Stimulated activated CD8-positive, alpha-beta memory T cell treated with anti-CD3 and anti-CD28 coated beads, Interleukin-7, amount 100 ng/mL, for 48 hours (primary cell): ENCODE measurements at regions not wholly inside any gene's neighbourhood (a gene's known extent, or its start where the extent isn't known, plus 50 kb on each side); places are given as distances from the start of the nearest gene placed in this dataset.
"Not testable (repeated sequence)": the region's sequence is repeated elsewhere in the genome, so short reads cannot be mapped to it uniquely, and the experiment has no call there.

Experiments
- DNase-seq, 2 donors: peaks; one replicate each; pipeline ENCODE4 v3.0.0-alpha.2; 2020; ENCODE audit warnings: low read depth in 1 of 2; ENCODE audit errors: extremely low read depth in 1 of 2

- no peak for DNase-seq
These were observed 105.9 kb downstream of the IL12A start for GRCh38 chr3:160094562-160094961.

DNA sequence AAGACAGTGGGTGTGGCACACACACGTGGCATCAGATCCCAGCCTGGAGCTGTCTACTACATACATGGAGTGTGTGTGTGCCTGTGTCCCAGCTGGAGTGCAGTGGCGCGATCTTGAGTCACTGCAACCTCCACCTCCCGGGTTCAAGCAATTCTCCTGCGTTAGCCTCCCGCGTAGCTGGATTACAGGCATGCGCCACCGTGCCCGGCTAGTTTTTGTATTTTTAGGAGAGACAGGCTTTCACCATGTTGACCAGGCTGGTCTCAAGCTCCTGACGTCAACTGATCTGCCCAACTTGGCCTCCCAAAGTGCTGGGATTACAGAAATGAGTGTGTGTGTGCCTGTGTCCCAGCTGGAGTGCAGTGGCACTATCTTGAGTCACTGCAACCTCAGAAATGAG lies 108.8 kb downstream of the IL12A start:
- no peak for DNase-seq

- DNase-seq = no peak
These were observed 109.8 kb downstream of the IL12A start for GRCh38 chr3:160098261-160098908.

- no peak for DNase-seq
These were observed 110.4 kb downstream of the IL12A start for GRCh38 chr3:160098926-160099626.

DNA sequence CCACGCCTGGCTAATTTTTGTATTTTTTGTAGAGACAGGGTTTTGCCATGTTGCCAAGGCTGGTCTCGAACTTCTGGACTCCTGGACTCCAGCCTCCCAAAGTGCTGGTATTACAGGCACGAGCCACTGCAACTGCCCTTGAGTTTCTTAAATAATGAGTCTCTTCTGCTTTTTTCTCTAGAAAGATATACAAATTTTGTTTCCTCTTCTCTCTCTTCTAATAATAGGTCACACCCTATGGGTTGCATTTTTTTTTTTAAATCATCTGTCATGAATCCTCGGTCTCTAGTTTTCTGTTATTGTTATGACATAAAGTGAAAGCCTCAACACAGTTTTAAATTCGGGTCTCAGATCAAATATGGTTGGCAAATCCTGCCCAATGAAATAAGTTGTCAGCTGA lies 111.2 kb downstream of the IL12A start:
- no peak for DNase-seq

GRCh38 chr3:160100610-160101009 lies 112.0 kb downstream of the IL12A start:
- no peak for DNase-seq

DNA sequence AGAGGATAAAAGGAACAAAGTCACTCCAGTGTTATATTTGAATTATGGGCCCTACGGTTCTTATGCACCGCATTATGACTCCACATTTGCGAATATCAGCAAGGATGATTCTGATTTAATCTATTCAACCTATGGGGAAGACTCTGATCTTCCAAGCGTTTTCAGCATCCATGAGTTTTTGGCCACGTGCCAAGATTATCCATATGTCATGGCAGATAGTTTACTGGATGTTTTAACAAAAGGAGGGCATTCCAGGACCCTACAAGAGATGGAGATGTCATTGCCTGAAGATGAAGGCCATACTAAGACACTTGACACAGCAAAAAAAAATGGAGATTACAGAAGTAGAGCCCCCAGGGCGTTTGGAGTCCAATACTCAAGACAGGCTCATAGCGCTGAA lies 113.4 kb downstream of the IL12A start:
- DNase-seq = not testable (repeated sequence)

- no peak for DNase-seq
These were observed 114.8 kb downstream of the IL12A start for GRCh38 chr3:160103397-160103796.

GRCh38 chr3:160105907-160106584 lies 117.4 kb downstream of the IL12A start:
- no peak for DNase-seq

GRCh38 chr3:160106905-160107861 lies 118.0 kb upstream of the C3orf80 start:
- DNase-seq = no peak

DNA sequence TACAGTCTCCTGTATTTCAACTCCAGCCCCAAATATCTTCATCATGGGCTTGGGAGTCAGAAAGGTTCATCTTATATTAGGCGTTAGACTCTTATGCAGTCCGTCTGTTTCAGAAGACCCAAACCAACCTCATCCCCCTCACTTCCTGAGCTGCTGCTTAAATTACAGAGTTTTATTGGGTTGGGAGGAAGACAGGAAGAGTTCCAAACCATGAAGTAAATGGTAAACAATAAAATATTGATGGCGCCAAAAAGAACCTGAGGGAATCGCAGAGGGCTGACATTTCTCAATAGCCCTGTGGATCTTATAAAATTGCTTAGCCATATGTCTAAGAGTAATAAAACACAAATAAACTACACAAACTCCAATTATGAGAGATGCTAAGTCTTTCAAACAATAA lies 116.9 kb upstream of the C3orf80 start:
- no peak for DNase-seq

- DNase-seq = no peak
These were observed 112.7 kb upstream of the C3orf80 start for GRCh38 chr3:160112481-160112880.

- DNase-seq = no peak
These were observed 112.2 kb upstream of the C3orf80 start for GRCh38 chr3:160112996-160113395.

DNA sequence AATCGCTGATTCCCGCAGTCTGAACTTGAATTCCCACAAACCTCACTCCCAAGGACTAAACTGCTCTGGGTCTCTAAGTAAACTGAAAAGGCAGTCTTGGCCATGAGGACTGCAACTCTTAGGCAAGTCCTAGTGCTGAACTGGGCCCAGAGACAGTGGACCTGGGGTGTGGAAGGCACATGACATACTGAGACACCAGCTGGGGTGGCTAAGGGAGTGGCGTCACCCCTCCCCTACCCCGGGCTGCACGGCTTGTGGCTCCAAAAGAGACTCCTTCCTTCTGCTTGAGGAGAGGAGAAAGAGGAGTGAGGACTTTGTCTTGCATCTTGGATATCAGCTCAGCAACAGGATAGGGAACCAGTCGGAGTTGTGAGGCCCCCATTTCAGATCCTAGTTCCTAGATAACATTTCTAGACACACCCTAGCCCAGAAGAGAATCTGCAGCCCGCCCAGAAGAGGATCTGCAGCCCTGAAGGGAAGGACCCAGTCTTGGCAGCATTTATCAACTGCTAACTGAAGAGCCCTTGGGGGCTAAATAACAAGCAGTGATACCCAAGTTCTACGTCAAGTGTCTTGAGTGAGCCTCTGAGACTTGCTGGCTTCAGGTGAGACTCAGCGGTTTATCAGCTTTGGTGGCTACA lies 110.7 kb upstream of the C3orf80 start:
- no peak for DNase-seq

GRCh38 chr3:160115387-160115786 lies 109.8 kb upstream of the C3orf80 start:
- DNase-seq = no peak

DNA sequence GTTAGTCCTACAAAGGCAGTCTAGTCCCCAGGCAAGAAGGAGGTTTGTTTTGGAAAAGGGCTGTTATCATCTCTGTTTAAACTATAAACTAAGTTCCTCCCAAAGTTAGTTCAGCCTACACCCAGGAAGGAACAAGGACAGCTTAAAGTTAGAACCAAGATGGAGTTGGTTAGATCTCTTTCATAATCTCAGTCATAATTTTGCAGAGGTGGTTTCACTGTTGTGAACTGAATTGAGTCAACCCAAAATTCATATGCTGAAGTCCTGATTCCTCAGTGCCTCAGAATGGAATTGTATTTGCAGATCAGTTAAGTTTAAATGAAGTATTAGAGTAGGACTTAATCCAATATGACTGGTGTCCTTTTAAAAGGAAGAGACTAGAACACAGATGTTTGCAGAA lies 101.0 kb upstream of the C3orf80 start:
- DNase-seq = no peak

DNA sequence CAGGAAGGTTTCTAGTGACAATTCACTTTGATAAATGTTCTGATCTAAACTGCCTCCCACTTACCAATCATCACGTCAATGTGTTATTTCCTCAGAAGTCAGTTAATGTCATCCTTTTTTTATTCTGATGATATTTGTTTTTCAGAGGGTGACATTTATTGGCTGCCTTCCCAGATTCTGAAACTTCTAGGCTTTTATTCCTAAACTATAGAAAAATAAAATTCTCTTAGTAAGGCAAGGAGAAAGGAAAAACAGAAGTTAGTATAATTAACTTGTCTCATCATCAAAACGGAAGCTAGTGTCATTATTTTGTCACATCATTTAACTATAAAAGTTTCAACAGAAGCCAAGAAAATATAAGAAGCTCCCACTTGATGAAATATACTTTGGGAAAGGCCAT lies 100.0 kb upstream of the C3orf80 start:
- no peak for DNase-seq

DNA sequence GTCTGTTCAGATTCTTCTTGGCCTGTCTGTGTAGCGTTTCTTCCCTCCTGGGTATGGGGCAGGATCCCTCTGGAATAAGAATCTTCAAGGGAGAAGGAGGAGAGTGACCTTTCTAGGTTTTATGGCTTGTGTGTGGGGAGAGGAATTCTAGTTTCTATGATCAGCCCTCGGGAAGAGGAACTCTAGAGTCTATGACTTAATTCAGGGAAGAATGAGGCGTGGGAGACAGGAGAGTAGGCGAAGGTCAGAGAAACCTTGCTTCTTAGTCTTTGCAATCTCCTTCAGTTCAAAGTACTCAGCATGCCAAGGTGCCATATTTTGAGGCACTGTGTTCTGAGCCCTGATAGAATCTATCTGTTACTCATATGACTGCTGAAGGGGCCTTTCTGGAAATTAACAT lies 99.2 kb upstream of the C3orf80 start:
- no peak for DNase-seq

DNA sequence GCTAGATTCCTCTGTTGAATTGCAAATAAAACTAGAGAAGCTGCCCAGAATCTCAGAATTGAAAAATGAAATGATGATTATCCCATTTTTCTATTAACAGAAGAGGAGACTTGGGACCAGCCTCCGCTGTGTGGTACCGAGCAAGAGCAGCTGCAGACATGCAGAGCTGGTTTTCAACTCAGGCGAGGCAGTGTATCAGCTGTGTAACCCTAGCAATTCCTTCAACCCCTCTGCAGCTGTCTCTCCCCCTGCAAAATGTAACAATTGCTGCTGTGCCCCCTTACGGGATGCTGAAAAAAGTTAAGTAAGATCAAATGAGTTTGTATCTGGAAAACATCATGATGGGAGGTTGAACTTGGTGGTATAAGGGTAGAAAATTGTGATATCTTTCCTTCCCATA lies 98.5 kb upstream of the C3orf80 start:
- DNase-seq = no peak

DNA sequence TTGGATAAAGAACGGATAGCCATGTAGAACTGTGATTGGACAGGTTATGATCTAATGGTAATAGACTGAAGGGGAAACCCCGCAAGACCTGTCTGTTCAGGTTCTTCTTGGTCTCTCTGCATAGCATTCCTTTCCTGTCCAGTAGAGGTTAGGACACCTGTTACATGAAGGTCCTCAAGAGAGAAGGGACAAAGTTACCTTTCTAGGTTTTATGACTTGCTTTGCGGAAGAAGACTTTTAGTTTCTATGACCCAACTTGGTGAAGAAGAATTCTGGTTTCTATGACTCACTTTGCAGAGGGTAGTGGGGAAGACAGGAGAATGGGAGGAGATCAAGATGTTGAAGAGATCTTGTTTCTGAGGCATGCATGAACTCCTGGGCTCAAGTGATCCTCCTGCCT lies 97.9 kb upstream of the C3orf80 start:
- DNase-seq = no peak

DNA sequence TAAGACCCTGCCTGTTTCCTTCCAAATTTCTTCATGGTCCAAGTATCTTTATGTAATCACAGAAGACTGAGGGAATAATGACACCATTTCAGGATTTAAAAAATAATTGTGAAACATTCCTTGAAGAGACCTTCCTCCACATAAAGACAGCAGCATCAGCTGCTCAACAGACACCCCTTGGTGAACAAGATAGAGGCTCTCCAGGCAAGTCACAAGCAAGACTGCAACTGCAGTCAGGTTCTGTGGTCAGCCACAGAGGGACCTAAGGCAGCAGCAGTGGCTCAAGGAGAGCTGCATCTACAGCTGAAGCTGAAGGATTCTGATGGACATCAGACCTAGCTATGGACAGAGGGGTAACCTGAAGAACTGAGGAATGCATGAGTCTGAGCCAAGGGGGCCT lies 97.2 kb upstream of the C3orf80 start:
- DNase-seq = no peak
